HEK293 (cell line): ENCODE measurements at regions not wholly inside any gene's neighbourhood (a gene's known extent, or its start where the extent isn't known, plus 50 kb on each side); places are given as distances from the start of the nearest gene placed in this dataset.
A peak's percentile ranks its signal among the peaks of the same experiment; 100 is the strongest.

ENCODE experiments used
- CTCF ChIA-PET: fragments of 350-600 bp; formaldehyde crosslinking; extraction: SDS; loops from one replicate; lab custom pipeline; 2021; ENCODE audit warnings: antibody characterized with exemption; lab: Yijun Ruan, JAX
- POLR2A ChIA-PET: fragments of 300-600 bp; formaldehyde crosslinking; extraction: SDS; loops from one replicate; lab custom pipeline; 2020; ENCODE audit warnings: antibody characterized with exemption, inconsistent platforms; lab: Yijun Ruan, JAX
- H3K27ac ChIP-seq: fragments of 200-500 bp; sonication (Bioruptor generic); 2 replicates; pipeline ENCODE4 v1.5.1; 2014; ENCODE audit warnings: low read depth, low read length, control low read depth, inconsistent platforms; ENCODE audit errors: extremely low read depth
- H3K36me3 ChIP-seq, 2 experiments: fragments of 200-500 bp in 1 of 2; sonication (Bioruptor generic) in 1 of 2; 1 replicate in 1 of 2; 2 replicates in 1 of 2; pipeline ENCODE4 v1.5.1; 2014 to 2017; ENCODE audit warnings: inconsistent platforms in 2 of 2, low read length in 2 of 2; ENCODE audit not compliant: control insufficient read depth in 2 of 2, insufficient read depth in 1 of 2
- H3K4me1 ChIP-seq: fragments of 200-500 bp; sonication (Bioruptor generic); 2 replicates; pipeline ENCODE4 v1.5.1; 2014; ENCODE audit warnings: mild to moderate bottlenecking, low read length, inconsistent platforms; ENCODE audit not compliant: control insufficient read depth, insufficient read depth
- H3K4me3 ChIP-seq: 2 replicates; pipeline ENCODE4 v1.5.1; 2011; ENCODE audit warnings: low read depth, mild to moderate bottlenecking, control low read depth, low read length, moderate library complexity
- H3K9me3 ChIP-seq: fragments of 200-500 bp; sonication (Bioruptor generic); 2 replicates; pipeline ENCODE4 v1.5.1; 2014; ENCODE audit warnings: low read depth, low read length, inconsistent platforms; ENCODE audit not compliant: control insufficient read depth, insufficient read depth
- EGR2 ChIP-seq: fragments of 450-650 bp; formaldehyde crosslinking; IDR thresholded peaks from 2 replicates; pipeline ENCODE4 v1.5.1; 2016; ENCODE audit warnings: low read depth, missing biosample characterization, missing genetic modification characterization
- GLIS1 ChIP-seq: fragments of 450-650 bp; formaldehyde crosslinking; IDR thresholded peaks from 2 replicates; pipeline ENCODE4 v1.5.1; 2016; ENCODE audit warnings: missing biosample characterization, missing genetic modification characterization
- KLF1 ChIP-seq: fragments of 450-650 bp; formaldehyde crosslinking; IDR thresholded peaks from 2 replicates; pipeline ENCODE4 v1.5.1; 2016; ENCODE audit warnings: missing biosample characterization, missing genetic modification characterization
- MYNN ChIP-seq: fragments of 450-650 bp; formaldehyde crosslinking; IDR thresholded peaks from 2 replicates; pipeline ENCODE4 v1.5.1; 2016; ENCODE audit warnings: missing biosample characterization, missing genetic modification characterization, borderline replicate concordance
- ZBTB1 ChIP-seq: fragments of 450-650 bp; formaldehyde crosslinking; IDR thresholded peaks from 2 replicates; pipeline ENCODE4 v1.5.1; 2016; ENCODE audit warnings: missing biosample characterization, missing genetic modification characterization
- ZNF114 ChIP-seq: fragments of 450-650 bp; formaldehyde crosslinking; IDR thresholded peaks from 2 replicates; pipeline ENCODE4 v1.5.0; 2017; ENCODE audit warnings: missing biosample characterization, missing genetic modification characterization
- ZNF121 ChIP-seq: fragments of 450-650 bp; formaldehyde crosslinking; IDR thresholded peaks from 2 replicates; pipeline ENCODE4 v1.5.1; 2016; ENCODE audit warnings: missing biosample characterization, missing genetic modification characterization
- ZNF16 ChIP-seq: fragments of 450-650 bp; formaldehyde crosslinking; IDR thresholded peaks from 2 replicates; pipeline ENCODE4 v1.5.1; 2016; ENCODE audit warnings: low read depth, missing biosample characterization, missing genetic modification characterization
- ZNF175 ChIP-seq: fragments of 450-650 bp; formaldehyde crosslinking; IDR thresholded peaks from 2 replicates; pipeline ENCODE4 v1.5.1; 2016; ENCODE audit warnings: missing biosample characterization, missing genetic modification characterization
- ZNF184 ChIP-seq: fragments of 450-650 bp; IDR thresholded peaks from 2 replicates; pipeline ENCODE4 v1.5.1; 2018; ENCODE audit warnings: missing biosample characterization, mild to moderate bottlenecking, missing genetic modification characterization
- ZNF221 ChIP-seq: fragments of 450-650 bp; formaldehyde crosslinking; IDR thresholded peaks from 2 replicates; pipeline ENCODE4 v1.5.1; 2017; ENCODE audit warnings: missing biosample characterization, missing genetic modification characterization, borderline replicate concordance
- ZNF23 ChIP-seq: fragments of 450-650 bp; formaldehyde crosslinking; IDR thresholded peaks from 2 replicates; pipeline ENCODE4 v1.5.1; 2016; ENCODE audit warnings: missing biosample characterization, missing genetic modification characterization, borderline replicate concordance
- ZNF354C ChIP-seq: fragments of 450-650 bp; formaldehyde crosslinking; IDR thresholded peaks from 2 replicates; pipeline ENCODE4 v1.5.1; 2016; ENCODE audit warnings: missing biosample characterization, missing genetic modification characterization, low read depth, borderline replicate concordance
- ZNF426 ChIP-seq: fragments of 450-650 bp; formaldehyde crosslinking; IDR thresholded peaks from 2 replicates; pipeline ENCODE4 v1.5.1; 2017; ENCODE audit warnings: missing biosample characterization, missing genetic modification characterization, mild to moderate bottlenecking, inconsistent platforms, moderate library complexity
- ZNF521 ChIP-seq: fragments of 450-650 bp; formaldehyde crosslinking; IDR thresholded peaks from 2 replicates; pipeline ENCODE4 v1.5.1; 2017; ENCODE audit warnings: missing biosample characterization, mild to moderate bottlenecking, missing genetic modification characterization
- ZNF621 ChIP-seq: fragments of 450-650 bp; formaldehyde crosslinking; IDR thresholded peaks from 2 replicates; pipeline ENCODE4 v1.5.1; 2017; ENCODE audit warnings: missing biosample characterization, missing genetic modification characterization
- ZNF658 ChIP-seq: fragments of 450-650 bp; formaldehyde crosslinking; IDR thresholded peaks from 2 replicates; pipeline ENCODE4; 2016; ENCODE audit warnings: missing biosample characterization, missing genetic modification characterization
- ZNF837 ChIP-seq: fragments of 450-650 bp; formaldehyde crosslinking; IDR thresholded peaks from 2 replicates; pipeline ENCODE4 v1.5.1; 2016; ENCODE audit warnings: missing biosample characterization, missing genetic modification characterization
- TF ChIP-seq, protein P1 (sequence below): fragments of 450-650 bp; formaldehyde crosslinking; IDR thresholded peaks from 2 replicates; pipeline ENCODE4 v1.5.1; 2016; ENCODE audit warnings: missing biosample characterization, missing genetic modification characterization, borderline replicate concordance
- TF ChIP-seq, protein P2 (sequence below): fragments of 450-650 bp; formaldehyde crosslinking; IDR thresholded peaks from 2 replicates; pipeline ENCODE4 v1.5.1; 2016; ENCODE audit warnings: missing biosample characterization, missing genetic modification characterization

DNA sequence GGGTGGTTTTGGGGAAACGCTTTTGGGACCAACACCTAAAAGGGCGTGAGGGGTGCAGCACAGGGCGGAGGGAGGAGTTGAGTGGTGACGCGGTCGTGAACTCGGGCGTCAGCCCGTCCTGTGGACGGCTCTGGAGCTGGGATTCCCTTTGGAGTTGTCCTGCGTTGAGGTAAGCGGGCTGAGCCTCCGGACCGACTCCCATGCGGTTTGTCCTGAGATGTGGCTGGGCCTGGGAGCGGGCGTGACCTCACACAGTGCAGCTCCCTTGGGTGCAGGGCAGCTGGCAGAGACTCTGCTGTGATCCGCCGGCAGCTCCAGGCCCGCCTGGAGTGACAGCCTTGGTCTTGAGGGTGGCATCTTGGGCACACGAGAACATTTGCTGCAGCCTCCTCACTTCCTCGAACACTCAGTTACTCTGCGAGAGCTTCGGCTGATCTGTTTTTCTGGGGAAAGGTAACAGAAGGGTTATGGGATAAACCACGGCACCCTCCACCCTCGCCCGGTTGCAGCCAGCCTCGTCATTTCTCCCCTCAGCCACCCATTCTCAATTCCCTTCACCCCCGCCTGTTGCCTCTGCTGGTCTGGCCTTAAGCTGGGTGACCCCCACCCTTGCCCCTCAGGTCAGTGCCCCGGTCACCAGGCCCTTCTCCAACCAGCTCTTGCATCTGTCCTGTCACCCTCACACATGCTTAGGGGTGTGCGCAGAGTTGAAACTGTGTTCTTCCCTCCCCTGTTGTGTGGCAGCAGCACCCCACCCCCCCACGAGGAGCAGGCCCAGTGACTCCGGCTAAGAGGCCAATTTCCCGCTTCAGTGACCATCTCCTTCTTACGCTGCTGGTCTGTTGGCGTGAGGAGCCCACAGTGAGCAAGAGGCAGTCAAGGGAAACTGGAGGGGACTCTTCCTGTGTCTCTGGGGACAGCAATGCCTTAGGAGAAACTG, 94.2 kb upstream of the COL5A1 start:
- ChIA-PET POLR2A (interaction anchor here (0.5 kb wide), 1 partner anchor 606 kb away, joined by 6 read pairs; no protein-coding TSS in a partner anchor), CTCF (interaction anchor here (0.6 kb wide), 1 partner anchor 56 kb away, joined by 4 read pairs; no protein-coding TSS in a partner anchor)
- H3K27ac ChIP-seq = no peak overlapping the region
- H3K4me3 ChIP-seq = no peak overlapping the region
- TF ChIP-seq KLF1 (tag by site-specific recombination) = peak; percentile 66
- TF ChIP-seq ZBTB1 = no peak
- no peaks in the 10 kb centered on the region for H3K9me3 ChIP-seq
- H3K4me1 ChIP-seq = 0 out of 2 replicates have a peak, but pooled peaks cover 3% of the 10 kb centered on the region
- H3K36me3 ChIP-seq = no peaks in the 10 kb centered on the region

- CTCF ChIA-PET = interaction anchor here (0.6 kb wide), 1 partner anchor 56 kb away, joined by 4 read pairs; no protein-coding TSS in a partner anchor
- no peak overlapping the region for H3K27ac ChIP-seq
- TF ChIP-seq ZNF521 (tag by site-specific recombination) (no peak), MYNN (no peak), ZNF121 (tag by site-specific recombination) (no peak), ZNF658 (tag by site-specific recombination) (no peak), ZNF114 (tag by site-specific recombination) (no peak), ZNF621 (tag by site-specific recombination) (no peak), GLIS1 (no peak), ZNF221 (tag by site-specific recombination) (no peak), ZNF354C (no peak), ZNF837 (tag by site-specific recombination) (no peak), ZNF184 (no peak), ZNF426 (tag by site-specific recombination) (no peak), ZNF23 (no peak), EGR2 (no peak), ZNF175 (no peak), ZNF16 (tag by site-specific recombination) (no peak)
- TF ChIP-seq, protein P1, sequence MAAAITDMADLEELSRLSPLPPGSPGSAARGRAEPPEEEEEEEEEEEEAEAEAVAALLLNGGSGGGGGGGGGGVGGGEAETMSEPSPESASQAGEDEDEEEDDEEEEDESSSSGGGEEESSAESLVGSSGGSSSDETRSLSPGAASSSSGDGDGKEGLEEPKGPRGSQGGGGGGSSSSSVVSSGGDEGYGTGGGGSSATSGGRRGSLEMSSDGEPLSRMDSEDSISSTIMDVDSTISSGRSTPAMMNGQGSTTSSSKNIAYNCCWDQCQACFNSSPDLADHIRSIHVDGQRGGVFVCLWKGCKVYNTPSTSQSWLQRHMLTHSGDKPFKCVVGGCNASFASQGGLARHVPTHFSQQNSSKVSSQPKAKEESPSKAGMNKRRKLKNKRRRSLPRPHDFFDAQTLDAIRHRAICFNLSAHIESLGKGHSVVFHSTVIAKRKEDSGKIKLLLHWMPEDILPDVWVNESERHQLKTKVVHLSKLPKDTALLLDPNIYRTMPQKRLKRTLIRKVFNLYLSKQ (tag by site-specific recombination) = no peak
- TF ChIP-seq, protein P2, sequence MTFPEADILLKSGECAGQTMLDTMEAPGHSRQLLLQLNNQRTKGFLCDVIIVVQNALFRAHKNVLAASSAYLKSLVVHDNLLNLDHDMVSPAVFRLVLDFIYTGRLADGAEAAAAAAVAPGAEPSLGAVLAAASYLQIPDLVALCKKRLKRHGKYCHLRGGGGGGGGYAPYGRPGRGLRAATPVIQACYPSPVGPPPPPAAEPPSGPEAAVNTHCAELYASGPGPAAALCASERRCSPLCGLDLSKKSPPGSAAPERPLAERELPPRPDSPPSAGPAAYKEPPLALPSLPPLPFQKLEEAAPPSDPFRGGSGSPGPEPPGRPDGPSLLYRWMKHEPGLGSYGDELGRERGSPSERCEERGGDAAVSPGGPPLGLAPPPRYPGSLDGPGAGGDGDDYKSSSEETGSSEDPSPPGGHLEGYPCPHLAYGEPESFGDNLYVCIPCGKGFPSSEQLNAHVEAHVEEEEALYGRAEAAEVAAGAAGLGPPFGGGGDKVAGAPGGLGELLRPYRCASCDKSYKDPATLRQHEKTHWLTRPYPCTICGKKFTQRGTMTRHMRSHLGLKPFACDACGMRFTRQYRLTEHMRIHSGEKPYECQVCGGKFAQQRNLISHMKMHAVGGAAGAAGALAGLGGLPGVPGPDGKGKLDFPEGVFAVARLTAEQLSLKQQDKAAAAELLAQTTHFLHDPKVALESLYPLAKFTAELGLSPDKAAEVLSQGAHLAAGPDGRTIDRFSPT (tag by site-specific recombination) = no peak
- TF ChIP-seq, all 188 proteins: peak for 0
- Histone ChIP-seq H3K36me3 (no peaks in the 10 kb centered on the region), H3K9me3 (no peaks in the 10 kb centered on the region), H3K4me3 (no peak overlapping the region), H3K4me1 (0 out of 2 replicates have a peak, but pooled peaks cover 3% of the 10 kb centered on the region)
- POLR2A ChIA-PET = no interaction called here
Measured at GRCh38 chr9:134548185-134548584, 93.4 kb upstream of the COL5A1 start.
